HG03095 (cell line): ENCODE measurements at regions not wholly inside any gene's neighbourhood (a gene's known extent, or its start where the extent isn't known, plus 50 kb on each side); places are given as distances from the start of the nearest gene placed in this dataset.

Experiments
- ATAC-seq: cut with Tn5 transposase; IDR thresholded peaks from one replicate; pipeline ENCODE4 v1.9.1; 2021; ENCODE audit warnings: moderate library complexity; ENCODE audit not compliant: unreplicated experiment

DNA sequence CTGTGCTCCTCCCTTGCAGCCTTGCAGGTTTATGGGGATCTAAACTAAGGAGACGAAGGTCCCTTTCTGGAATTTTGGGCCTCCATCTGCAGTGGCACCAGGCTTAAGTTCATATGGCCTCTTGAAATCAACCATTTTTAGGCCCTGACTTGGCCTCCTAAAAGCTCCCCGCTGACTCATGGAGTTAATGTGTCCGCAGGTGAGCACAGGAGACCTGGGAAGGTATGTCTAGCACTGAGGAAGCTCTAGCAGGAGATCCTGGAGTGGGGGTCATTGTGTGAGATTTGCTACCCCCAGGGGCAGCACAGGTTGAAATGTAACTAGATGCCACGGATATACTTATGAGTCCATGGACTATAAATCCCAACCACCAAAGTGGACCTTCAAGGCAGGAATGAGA, 95.9 kb upstream of the CELF4 start:
- ATAC-seq = no peak

DNA sequence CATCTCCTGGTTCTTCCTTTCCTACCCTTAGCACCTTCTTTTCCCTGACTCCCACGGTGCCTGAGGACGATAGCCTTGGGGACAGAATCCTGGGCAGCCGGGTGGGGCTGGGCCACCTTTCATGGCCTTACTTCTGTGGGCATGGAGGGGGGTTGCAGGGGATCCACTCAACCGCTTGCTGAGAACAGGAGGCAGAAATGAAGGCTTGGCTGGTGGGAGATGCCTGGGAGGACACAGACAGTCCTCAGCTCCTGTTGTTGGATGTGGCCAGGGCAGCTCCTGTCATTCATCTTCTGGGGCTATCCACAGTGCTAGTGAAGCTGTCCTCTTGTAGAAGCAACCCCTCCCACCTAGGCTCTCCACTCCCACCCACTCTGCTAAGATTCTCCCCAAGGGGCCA, 95.5 kb upstream of the CELF4 start:
- no peak for ATAC-seq

DNA sequence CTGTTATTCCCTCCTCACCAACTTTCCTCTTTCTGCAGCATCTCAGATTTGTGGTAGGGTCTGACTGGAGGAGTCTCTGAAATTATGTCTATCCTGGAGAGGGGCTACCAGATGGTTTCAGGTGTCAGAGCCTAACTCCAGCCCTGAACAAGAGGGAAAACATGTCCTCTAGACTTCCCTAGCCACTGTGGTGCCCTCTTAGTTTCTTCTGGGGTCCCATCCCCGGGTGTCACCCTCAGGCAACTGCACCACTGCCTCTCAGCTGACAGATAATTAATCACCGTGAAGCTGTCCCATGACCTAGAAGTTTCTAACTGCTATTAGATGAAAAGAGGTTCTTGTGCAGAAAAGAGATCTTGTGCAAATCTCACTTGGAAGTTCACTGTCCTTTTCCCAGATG, 95.1 kb upstream of the CELF4 start:
- no peak for ATAC-seq

DNA sequence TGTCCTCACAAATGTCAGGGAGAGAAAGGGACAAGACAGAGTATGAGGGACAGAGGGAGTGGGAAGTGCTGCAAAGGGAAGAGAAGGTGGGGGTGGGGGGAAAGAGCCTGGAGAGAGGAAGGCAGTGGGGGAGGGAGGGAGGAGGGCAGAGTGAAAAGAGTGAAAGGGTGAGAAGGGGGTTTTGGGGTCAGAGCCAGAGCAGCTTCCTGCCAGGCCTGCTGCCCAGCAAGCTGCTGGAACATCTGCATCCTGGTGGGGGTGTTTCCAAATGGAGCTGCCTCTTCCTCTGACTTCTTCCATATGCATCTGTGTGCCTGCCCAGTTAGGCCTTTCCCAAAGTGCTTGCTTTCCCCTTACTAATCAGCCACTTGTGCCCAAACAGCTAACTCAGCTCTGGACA, 94.3 kb upstream of the CELF4 start:
- no peak for ATAC-seq

DNA sequence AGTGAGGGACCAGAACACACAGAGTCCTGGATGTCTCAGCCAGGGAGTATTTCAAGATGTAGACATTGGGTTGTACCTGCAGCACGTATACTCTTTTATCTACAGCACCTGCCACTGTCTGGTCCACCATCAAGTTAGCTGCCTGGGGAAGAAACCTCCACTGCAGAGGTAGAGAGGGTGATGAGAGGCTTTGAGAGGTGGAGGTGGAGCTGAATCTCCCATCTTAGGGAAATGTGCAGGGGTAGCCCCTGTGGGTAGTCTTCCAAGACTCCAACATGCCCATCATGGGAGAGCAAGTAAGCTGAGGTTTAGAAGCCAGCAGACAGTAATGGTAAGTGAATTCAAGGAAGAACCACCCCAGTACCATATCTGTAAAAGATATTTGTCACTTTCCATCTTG, 93.3 kb upstream of the CELF4 start:
- no peak for ATAC-seq

DNA sequence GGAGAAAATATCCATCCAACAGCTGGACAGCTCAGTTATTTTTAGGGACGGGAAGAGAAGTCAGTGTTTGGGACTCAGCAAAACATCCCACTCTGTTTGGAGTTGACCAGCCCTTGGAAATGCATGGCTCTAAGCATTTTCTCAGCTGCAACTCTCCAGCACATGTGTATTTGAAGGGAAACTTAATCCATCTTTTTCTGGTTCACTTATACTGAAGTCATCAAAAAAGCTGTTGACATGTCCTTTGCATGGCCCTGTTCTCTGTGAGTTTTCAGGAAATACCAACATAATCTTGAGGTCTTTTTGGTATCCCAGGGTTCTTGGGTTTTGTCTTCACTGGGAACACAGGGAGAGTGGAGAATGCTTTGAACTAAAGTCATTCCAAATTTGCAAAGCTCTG, 91.9 kb upstream of the CELF4 start:
- ATAC-seq = no peak

DNA sequence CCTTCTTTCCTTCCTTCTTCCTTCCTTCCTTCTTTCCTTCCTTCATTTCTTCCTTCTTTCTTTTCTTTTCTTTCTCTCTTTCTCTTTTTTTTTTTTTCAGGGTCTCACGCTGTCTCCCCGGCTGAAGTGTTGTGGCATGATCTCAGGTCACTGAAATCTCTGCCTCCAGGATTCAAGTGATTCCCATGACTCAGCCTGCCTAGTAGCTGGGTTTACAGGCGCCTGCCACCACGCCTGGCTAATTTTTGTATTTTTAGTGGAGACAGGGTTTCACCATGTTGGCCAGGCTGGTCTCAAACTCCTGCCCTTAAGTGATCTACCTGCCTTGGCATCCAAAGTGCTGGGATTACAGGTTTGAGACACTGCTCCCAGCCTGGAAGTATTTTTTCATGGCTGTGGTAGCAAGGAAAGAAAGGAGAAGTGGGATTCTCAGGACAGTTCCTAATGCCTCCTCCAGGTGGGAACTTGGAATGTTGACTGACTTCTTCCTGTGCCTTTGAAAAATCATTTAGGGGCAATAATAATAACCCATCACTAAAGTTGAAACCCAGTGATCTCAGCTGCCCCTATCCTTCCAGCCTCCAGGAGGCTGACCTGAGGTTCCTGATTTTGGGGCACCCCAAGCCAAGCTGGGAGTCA, 89.3 kb upstream of the CELF4 start:
- no peak for ATAC-seq

DNA sequence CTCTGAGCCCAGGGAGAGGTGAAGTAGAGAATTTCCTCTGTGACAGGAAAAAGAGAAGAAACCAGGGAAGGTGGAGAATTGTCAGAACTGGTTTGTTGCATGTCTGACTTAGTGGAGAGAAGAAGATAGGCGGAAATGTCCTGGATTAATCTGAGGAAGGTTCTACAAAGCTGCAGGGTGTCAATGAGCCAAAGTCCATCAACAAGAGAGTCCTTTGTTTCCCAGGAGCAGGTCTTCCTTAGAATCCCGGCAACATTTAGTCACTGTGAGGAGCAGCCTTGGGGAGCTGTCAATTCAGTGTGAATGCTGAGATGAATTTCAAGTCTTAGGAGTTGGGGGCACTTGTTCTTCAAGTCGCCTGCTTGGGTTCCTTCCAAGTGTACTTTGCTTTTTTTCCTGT, 88.4 kb upstream of the CELF4 start:
- ATAC-seq = no peak

DNA sequence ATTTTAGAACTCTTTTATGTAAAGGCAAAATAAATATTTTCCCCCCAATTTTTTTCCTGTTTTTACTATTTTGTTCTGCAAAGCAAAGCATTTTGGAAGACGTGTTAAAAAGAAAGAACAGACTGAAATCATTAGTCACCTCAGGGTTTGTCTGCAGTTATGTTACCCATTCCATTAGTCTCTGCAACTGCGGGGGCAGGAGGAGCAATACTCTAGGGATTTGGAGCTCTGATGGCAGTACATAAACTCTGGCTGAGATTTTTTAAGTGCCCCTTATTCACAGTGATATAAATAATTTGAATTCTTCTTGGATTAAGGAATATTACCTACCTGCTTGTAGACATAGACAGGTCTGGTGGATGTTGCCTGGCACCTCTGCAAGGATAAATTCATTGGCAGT, 88.0 kb upstream of the CELF4 start:
- ATAC-seq = no peak

DNA sequence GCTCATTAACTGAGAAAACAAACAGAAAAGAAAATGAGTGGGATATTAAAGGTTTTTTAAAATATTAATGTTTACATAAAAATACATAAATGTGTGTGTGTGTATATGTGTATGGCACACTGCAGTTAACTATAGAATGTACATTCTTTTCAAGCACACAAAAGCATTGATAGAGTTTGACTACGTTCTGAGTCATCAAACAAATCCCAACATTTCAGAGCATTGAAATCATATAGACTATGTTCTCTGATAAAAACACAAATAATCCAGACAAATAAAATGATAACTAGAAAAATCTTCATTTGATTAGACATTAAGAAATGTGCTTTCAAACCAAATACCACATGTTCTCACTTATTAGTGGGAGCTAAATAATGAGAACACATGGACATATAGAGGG, 84.3 kb upstream of the CELF4 start:
- no peak for ATAC-seq

DNA sequence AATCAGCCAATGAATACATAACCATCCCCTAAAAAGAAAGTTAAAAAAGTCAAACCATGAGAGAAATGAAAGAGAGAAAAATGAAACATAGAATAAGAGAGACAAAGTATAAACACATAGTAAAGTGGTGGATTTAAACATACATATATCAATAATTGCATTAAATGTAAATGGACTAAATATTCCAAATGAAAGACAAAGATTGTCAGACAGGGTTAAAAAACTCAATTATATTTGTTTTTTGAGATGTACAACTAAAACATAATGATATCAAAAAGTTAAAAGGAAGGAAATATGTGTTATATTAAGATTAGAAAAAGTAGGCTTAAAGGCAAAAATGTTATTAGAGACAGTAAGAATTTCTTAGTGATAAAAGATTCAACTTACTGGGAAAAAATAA, 83.8 kb upstream of the CELF4 start:
- no peak for ATAC-seq

DNA sequence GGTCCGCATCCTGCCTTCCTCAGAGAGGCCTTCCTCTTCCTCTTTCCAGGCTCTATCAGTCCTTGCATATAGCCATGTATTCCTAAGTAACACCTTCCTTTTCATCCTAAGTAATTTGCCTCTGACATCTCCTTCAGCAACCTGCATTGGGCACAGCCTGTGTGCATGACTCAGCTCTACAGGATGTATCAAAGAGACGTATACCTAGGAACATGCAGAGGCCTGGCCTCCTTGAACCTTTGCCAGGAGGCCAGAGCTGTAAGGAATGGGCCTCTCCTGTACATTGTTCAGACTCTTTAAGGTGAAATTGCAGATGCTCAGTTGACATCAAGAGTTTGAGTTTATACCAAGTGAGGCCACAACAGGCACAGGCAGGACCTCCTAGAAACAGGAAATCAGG, 76.0 kb upstream of the CELF4 start:
- ATAC-seq = no peak

DNA sequence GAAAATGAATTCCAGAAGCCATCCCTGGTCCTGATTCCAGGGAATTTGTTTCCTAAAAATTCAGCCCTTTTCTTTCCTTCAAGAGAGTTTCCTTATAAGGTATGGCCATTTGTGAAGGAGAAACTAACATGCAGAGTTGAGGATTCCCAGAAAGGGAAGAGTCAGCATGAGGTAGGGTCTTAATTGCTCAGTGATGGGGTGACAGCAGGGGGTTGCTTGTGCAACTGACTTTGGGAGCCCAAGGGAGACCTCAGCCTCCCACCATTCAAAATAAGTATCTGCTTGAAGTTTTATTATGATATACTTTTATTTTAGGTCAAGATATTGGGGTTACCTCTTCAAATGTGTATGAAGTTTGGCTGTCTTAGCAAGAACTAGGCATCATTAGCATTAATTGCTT, 74.9 kb upstream of the CELF4 start:
- ATAC-seq = no peak

DNA sequence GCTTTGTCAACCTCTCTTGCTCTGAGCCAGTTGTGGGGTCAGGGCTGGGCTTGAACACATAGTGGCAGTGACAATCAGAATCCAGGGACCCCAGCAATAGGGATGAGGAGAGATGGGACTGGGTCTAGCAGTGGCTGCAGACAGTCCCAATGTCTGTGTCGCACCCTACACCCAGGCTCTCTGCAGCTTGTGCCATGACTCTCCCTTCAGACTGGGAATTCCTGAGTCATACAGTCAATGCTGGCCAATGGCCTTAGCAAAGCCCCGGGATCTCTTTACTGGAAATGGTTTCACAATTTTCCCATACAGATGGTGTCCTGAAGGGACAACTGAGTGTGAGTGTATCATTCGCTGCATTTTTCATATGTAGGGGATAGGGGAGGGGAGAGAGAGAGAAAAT, 74.2 kb upstream of the CELF4 start:
- ATAC-seq = no peak

DNA sequence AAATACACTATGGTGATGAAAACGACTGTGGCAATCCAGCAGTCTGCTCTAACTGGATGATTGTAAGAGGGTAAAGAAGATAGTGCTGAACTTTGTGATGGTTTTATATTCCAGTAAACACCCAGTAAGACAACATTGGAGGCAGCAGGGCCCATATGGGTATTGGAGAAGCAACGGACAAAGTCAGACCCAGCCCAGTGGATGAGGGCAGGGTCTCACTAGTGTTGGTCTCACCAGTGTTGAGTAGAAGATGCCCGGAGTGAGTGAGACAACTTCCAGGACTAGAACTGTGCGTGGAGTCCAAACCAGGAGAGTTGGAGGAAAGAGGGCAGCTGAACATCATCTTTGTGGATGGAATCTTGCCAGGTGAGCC, 71.9 kb upstream of the CELF4 start:
- ATAC-seq = no peak

DNA sequence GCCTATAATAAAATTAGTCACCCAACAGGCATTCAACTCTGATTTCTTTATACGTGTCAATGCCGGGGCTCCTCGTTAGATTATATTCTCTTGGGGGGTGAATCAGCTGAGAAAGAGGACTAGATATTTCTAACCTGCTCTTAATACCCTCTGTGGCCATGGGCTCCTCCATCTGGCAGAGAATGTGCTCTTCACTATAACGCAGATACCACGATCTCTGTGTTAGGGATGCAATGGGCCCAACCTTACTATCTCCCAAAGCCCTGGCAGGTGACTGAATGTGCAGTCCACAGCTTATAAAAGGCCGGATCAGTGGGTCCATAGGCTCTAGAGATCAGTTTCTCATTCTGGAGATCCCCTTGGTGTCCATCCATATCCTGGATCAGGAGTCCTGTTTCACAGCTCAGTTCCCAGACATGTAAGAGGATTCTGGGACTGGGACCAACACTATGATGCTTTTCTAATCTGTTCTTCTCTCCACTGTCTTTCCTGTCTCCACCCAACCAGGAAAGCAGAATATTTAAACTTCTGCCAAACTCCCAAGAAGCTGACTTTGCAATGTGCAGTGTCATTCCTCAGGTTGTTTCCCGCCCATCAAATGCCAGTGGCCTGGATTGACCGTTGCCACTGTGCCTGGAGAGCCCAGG, 71.4 kb upstream of the CELF4 start:
- no peak for ATAC-seq

DNA sequence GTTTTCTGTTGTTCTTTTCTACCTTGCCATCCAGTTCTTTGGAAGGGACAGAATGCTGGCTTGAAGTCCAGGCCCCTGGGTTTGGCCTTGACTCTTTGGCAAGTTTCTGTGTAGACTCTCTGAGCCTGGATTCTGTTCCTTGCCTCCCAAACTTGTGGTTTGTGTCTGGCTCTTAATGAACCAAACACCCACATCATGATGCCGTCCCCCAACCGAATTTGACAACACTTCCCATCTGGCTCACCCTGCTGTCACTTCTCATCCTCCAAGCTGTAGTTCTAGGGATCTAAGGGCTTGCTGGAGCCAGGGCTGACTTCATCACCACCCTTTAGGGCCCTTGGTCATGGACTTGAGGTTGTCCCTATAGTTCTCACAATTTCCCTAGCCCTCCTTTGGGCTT, 68.9 kb upstream of the CELF4 start:
- no peak for ATAC-seq

DNA sequence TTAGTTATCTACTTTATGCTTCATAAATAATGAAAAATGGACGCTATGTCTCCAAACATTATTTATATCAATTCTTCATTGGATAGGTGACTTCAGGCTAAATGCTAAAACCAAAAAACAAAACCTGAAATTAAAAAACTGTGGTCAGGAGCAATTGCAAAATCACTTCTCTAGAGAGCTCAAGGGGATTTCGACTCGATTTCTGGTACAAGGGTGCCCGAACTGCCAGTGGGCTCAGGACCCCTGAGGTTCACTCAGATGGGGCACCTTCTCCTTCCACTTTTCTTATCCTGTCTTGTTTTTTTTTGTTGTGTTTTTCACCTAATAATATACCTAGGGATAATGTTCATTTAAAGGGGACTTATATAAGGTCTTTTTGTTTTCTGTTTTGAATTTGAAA, 65.8 kb upstream of the CELF4 start:
- no peak for ATAC-seq

DNA sequence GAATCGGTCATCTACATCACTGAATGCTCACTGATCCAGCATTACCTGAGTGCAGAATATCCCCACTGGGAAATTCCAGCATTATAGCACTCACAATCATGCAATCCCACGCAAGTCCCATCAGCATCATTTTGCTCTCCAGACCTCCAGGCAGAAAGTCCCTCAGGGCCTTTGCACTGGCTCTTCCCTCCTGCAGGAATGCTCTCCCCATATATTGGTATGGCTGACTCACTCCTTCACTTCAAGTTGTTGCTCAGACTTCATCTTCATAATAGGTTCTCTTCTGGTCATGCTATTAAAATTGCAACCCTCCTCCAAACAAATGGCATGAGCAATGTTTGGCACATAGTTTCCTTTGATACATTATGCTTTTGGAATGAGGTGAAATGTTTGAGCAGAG, 64.7 kb upstream of the CELF4 start:
- no peak for ATAC-seq

DNA sequence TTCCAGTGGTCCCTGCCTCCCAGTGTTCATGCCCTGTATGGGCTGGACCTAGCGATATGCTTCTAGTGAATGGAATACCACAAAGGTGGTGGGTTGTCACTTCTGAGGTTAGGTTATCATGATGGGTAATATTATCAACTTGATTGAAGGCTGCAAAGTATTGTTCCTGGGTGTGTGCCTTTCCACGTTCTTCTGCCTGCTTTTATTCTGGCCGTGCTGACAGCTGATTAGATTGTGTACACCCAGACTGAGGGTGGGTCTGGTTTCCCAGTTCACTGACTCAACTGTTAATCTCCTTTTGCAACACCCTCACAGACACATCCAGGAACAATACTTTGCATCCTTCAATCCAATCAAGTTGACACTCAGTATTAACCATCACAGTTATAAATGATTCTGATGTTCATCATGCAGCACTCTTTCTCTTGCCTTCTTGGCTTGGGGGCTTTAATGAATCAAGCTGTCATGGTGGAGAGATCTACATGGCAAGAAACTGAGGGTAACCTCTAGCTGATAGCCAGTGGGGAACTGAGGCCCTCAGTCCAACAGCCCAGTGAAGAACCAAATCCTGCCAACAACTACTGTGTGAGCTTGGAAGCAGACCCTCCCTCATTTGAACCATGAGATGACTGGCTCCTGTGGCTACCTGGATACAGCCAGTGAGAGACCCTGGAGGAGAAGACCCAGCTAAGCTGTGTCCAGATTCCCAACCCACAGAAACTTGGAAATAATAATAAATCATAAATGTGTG, 63.0 kb upstream of the CELF4 start:
- no peak for ATAC-seq

DNA sequence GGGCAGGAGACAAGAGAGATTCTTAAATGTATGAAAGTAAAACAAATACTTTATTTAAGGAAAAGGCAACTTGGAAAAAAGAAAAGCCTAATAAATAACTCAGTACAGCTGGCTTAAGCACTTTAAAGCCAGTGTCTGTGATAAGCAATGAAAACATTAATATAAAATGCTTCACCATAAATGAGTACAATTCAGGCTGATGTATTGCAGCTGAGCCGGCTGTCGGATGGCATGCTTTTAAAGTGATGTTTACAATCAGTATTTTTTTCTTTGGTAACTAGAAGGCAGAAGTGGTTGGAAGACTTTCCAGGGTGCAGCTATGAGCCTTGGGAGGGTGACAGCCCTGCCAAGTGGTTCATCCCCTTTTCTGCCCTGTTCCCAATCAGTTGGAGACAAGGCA, 58.7 kb upstream of the CELF4 start:
- no peak for ATAC-seq

DNA sequence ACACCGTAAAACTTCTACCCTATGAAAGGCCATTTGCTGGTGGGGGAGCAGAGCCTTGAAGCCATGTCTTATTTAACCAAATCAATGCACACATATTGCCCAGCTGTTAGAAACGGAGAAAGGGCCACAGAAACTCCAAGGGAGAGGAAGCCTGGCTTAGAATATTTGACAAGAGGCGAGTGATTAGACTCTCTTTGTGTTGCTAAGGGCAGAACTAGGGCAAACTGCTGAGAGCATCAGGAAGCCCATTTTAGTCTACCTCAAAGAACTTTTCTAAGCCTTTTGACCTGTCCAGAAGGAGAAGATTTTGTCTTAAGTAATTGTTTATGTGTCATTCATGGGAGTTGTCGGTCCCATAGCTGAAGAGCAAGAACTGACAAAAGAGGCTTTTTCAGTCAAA, 54.4 kb upstream of the CELF4 start:
- no peak for ATAC-seq

DNA sequence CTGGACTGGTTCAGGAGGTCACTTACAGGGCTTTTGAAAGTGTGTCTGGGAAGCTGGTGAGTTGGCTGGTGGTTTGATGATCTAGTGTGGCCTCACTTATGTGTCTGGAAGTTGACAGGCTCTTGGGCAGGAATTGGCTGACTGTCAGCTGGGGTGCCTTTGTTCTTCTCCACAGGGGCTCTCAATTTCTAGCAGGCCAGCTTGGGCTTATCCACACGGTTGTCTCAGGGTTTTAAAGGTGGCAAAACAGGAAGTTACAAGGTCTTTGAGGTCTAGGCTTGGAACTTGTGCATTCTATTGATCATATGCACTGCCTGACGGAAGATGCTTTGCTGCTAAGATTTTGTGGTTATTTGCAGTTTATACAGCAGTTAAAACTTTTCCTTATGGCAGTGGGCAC, 52.0 kb upstream of the CELF4 start:
- no peak for ATAC-seq
